Breast epithelium (tissue), 4 donors: ENCODE measurements at regions not wholly inside any gene's neighbourhood (a gene's known extent, or its start where the extent isn't known, plus 50 kb on each side); places are given as distances from the start of the nearest gene placed in this dataset.
A peak's percentile ranks its signal among the peaks of the same experiment; 100 is the strongest.

ENCODE experiments used
- DNase-seq, 2 donors: peaks; one replicate each; pipeline ENCODE4 v3.0.0-alpha.2; 2019; ENCODE audit warnings: low spot score in 2 of 2
- H3K27ac ChIP-seq, 2 donors: fragments of 200-600 bp; sonication (generic) in 1 of 2; one replicate each; pipeline ENCODE4 v1.5.1; 2016 to 2019; ENCODE audit warnings: mild to moderate bottlenecking in 1 of 2
- H3K27me3 ChIP-seq, 2 donors: fragments of 200-600 bp; sonication (generic) in 1 of 2; one replicate each; pipeline versions ENCODE4 v1.5.1 to v1.6.0; 2017 to 2019; ENCODE audit warnings: control low read depth in 1 of 2, mild to moderate bottlenecking in 1 of 2
- H3K36me3 ChIP-seq: fragments of 200-600 bp; one replicate; pipeline ENCODE4 v1.5.1; 2019
- H3K4me1 ChIP-seq, 2 donors: fragments of 200-600 bp; sonication (generic); one replicate each; pipeline ENCODE4 v1.5.1; 2016 to 2019; ENCODE audit warnings: control low read depth in 1 of 2
- H3K4me3 ChIP-seq, 3 donors: fragments of 200-600 bp; sonication (generic); 1 replicate in 2 of 3; 2 replicates in 1 of 3; pipeline ENCODE4 v1.5.1; 2016 to 2019; ENCODE audit warnings: mild to moderate bottlenecking in 3 of 3, moderate library complexity in 2 of 3
- H3K9me3 ChIP-seq, 2 donors: fragments of 200-600 bp; sonication (generic) in 1 of 2; one replicate each; pipeline ENCODE4 v1.5.1; 2016 to 2019; ENCODE audit warnings: control low read depth in 1 of 2
- POLR2A ChIP-seq: fragments of 450-650 bp; IDR thresholded peaks from one replicate; pipeline ENCODE4 v1.6.1; 2016; ENCODE audit warnings: antibody characterized with exemption, mild to moderate bottlenecking, moderate library complexity
- POLR2AphosphoS5 ChIP-seq, 3 donors: sonication (generic); formaldehyde crosslinking; IDR thresholded peaks; one replicate each; pipeline ENCODE4 v1.6.1; 2017; ENCODE audit warnings: antibody characterized with exemption in 3 of 3
- intact Hi-C: fragments of 100-400 bp; cut with DNase I; formaldehyde crosslinking; loops from one replicate; pipeline ENCODE4 v1.15.1; 2023; ENCODE audit warnings: low total_unique reads
- TF ChIP-seq, protein P1 (sequence below), 3 donors: fragments of 450-650 bp; IDR thresholded peaks; one replicate each; pipeline ENCODE4 v1.5.1; 2016 to 2017; ENCODE audit warnings: antibody characterized with exemption in 3 of 3, mild to moderate bottlenecking in 3 of 3, moderate library complexity in 3 of 3

DNA sequence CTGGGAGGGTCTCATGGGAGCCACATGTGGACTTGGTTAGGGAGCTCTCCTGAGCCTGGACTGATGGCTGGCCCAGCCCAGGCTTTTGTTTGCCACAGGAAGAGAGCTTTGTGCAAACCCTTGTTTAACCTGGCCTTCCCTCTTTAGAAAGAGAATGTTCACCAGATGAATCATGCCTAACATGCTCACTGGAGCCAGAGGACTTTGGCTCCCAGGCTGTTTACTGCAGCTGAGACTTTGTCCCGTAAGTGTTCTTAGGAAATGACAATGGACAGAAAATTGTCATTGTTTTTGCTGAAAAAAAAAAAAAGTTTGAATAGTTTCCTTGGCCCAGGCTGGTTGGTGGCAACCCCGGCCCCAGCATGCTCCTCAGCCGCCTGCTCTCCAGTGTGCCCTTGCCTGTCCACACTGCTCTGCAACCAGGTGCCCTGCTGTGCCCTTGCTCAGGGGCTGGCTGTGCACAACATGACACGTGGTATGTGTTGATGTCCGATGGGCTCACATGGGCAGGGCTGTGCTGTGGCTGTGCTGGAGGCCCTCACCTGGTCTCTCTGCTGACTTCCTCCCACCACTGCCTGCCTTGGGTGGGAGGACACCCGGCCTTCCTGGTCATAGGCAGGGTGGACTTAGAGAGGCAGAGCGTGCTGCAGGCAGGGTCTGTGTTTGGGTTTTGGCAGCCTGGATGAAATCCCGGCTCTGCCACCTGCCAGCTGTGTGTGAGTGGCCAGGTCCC, 215.3 kb upstream of the ZNF32 start:
- H3K27ac ChIP-seq = peak overlapping the region; percentile 80 to 89
- intact Hi-C loops = no loop called here
- no peaks in the 10 kb centered on the region for H3K9me3 ChIP-seq
- peak in 1 of 2 donors; percentile 64 for DNase-seq
- peaks cover 2 to 9% of the 10 kb centered on the region in 2 donors for H3K4me1 ChIP-seq
- no peaks in the 10 kb centered on the region for H3K27me3 ChIP-seq
- H3K36me3 ChIP-seq = no peaks in the 10 kb centered on the region
- peak; percentile 34 to 42 (median 35) for TF ChIP-seq POLR2AphosphoS5 (IDR thresholded peaks at IDR 0.05)
- TF ChIP-seq, protein P1, sequence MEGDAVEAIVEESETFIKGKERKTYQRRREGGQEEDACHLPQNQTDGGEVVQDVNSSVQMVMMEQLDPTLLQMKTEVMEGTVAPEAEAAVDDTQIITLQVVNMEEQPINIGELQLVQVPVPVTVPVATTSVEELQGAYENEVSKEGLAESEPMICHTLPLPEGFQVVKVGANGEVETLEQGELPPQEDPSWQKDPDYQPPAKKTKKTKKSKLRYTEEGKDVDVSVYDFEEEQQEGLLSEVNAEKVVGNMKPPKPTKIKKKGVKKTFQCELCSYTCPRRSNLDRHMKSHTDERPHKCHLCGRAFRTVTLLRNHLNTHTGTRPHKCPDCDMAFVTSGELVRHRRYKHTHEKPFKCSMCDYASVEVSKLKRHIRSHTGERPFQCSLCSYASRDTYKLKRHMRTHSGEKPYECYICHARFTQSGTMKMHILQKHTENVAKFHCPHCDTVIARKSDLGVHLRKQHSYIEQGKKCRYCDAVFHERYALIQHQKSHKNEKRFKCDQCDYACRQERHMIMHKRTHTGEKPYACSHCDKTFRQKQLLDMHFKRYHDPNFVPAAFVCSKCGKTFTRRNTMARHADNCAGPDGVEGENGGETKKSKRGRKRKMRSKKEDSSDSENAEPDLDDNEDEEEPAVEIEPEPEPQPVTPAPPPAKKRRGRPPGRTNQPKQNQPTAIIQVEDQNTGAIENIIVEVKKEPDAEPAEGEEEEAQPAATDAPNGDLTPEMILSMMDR (IDR thresholded peaks at IDR 0.05) = no peak
- H3K4me3 ChIP-seq = no peak overlapping the region

DNA sequence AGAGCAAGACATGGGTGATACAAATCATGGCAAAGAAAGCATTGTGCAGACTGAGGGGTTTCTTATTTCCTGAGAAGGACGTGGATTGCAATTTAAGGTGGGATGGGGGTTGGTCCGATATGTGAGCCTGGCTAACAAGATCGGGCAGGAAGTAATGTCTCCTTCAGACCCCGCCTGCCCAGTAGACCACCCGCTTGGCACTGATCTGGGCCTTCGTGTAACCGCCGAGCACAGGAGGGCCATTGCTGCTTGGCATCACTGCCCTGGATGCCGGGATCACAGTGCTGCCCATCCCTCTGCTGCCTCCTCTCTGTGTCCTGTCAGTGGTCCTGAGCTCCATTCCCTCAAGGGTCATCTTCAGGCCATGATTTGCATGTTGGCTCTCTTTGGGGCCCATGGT, 214.6 kb upstream of the ZNF32 start:
- DNase-seq = no peak
- Histone ChIP-seq H3K27ac (peak overlapping the region; percentile 80), H3K27me3 (no peaks in the 10 kb centered on the region), H3K36me3 (no peaks in the 10 kb centered on the region), H3K9me3 (no peaks in the 10 kb centered on the region), H3K4me3 (no peak overlapping the region), H3K4me1 (peaks cover 2 to 9% of the 10 kb centered on the region in 2 donors)
- TF ChIP-seq POLR2AphosphoS5 (IDR thresholded peaks at IDR 0.05) (no peak), POLR2A (no peak)
- TF ChIP-seq, protein P1 (IDR thresholded peaks at IDR 0.05) = no peak
- intact Hi-C loops = no loop called here

DNA sequence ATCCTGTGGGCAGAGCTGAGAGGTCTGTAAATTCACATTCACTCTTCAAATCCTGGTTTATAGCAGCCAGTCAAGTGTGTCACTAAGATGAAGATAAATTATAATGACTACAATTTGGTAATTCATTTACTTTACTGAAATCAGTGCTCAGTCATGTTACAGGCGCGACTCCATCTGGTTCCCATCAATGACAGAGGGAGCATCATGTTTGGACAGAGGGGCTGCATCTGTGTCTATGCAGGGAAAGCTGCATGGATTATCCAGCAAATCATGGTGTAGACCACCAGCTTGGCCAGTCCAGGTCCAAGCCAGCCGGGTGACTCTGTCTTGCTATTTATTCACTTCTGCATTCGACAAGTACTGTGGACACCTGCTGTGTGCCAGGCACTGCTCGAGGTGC, 214.1 kb upstream of the ZNF32 start:
- no peak for DNase-seq
- H3K27me3 ChIP-seq = no peaks in the 10 kb centered on the region
- intact Hi-C loops = no loop called here
- peak overlapping the region; percentile 80 for H3K27ac ChIP-seq
- no peak overlapping the region for H3K4me3 ChIP-seq
- peaks cover 2 to 9% of the 10 kb centered on the region in 2 donors for H3K4me1 ChIP-seq
- H3K9me3 ChIP-seq = no peaks in the 10 kb centered on the region
- no peaks in the 10 kb centered on the region for H3K36me3 ChIP-seq
- no peak for TF ChIP-seq POLR2A
- TF ChIP-seq POLR2AphosphoS5 (IDR thresholded peaks at IDR 0.05) = no peak
- TF ChIP-seq, protein P1 (IDR thresholded peaks at IDR 0.05) = no peak

DNA sequence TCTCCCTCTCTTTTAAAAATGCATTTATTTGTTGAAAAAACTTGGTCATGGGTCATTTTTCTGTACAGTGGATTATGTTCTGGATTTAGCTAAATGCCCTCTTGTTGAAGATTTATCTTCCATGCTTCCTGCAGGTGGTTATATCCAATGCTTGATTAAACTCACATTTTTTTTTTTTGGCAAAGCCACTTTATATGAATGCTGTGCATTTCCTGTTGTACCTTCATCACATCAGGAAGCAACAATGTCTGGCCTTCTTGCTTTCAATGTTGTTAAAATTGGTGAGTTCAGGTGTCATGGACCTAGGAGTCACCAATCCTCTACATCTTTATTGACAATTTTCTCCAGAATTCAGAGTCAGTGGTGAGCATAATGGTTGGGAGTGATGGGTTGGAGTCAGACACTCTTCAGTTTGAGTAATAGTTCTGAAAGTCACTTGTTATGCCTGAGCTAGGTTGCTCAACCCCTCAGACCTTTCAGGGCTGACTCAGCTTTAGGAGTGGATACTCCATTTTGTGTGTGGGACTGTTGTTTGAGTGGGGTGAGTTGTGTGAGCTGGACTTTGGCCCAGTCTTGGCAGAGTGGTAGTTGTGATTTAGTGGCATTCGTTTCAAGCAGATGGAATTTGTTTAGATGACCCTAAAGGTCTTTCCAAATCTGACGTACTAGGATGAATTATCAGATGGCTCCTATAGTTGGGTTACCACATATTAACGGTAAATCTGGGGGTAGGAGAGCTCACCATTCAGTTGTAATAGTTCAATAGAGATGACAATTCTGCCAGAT, 213.5 kb upstream of the ZNF32 start:
- peak overlapping the region in 1 of 2 donors; percentile 80 for H3K27ac ChIP-seq
- no peak overlapping the region for H3K4me3 ChIP-seq
- no peaks in the 10 kb centered on the region for H3K27me3 ChIP-seq
- peaks cover 2 to 9% of the 10 kb centered on the region in 2 donors for H3K4me1 ChIP-seq
- no peaks in the 10 kb centered on the region for H3K36me3 ChIP-seq
- intact Hi-C loops = no loop called here
- TF ChIP-seq, protein P1 (IDR thresholded peaks at IDR 0.05) = no peak
- TF ChIP-seq POLR2AphosphoS5 (IDR thresholded peaks at IDR 0.05) (no peak), POLR2A (no peak)
- DNase-seq = no peak
- H3K9me3 ChIP-seq = no peaks in the 10 kb centered on the region

DNA sequence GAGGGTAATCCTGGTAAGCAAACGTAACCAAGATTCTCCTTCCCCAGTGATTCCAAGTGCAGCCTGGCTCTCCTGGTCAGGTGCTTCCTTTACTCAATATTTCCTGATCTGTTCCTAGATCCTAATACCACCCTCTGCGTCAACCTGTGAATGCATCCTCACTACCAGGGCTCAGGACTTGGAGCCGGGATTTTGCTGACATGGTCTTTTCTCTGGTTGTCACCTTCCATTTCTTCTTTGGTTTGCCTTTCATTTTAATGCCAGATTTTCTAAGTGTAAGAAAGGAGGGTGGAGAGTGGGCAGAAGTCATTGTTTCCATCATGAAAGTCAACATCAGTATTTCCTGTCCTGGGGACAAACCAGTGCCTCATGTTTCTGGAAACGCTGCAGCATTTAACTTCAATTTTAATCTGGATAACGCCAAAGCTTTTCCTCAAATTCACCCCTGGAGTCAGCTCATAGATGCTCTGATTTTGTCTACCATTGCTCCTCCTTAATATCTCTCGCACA, 210.4 kb upstream of the ZNF32 start:
- Histone ChIP-seq H3K27ac (no peak overlapping the region), H3K36me3 (no peaks in the 10 kb centered on the region), H3K4me3 (no peak overlapping the region), H3K27me3 (no peaks in the 10 kb centered on the region), H3K9me3 (no peaks in the 10 kb centered on the region), H3K4me1 (peaks cover 0 to 2% of the 10 kb centered on the region in 2 donors)
- TF ChIP-seq POLR2AphosphoS5 (IDR thresholded peaks at IDR 0.05) (no peak), POLR2A (no peak)
- TF ChIP-seq, protein P1 (IDR thresholded peaks at IDR 0.05) = no peak
- intact Hi-C loops = no loop called here
- DNase-seq = no peak
